GM12891 (cell line): ENCODE measurements at regions not wholly inside any gene's neighbourhood (a gene's known extent, or its start where the extent isn't known, plus 50 kb on each side); places are given as distances from the start of the nearest gene placed in this dataset.

Experiments used
- PAX5 ChIP-seq: IDR thresholded peaks from 2 replicates; pipeline ENCODE4 v1.6.1; 2011; ENCODE audit warnings: low read length, moderate library complexity, mild to moderate bottlenecking; ENCODE audit not compliant: insufficient read depth, severe bottlenecking
- POLR2A ChIP-seq: IDR thresholded peaks from 2 replicates; pipeline ENCODE4 v1.6.1; 2011; ENCODE audit warnings: low read depth, low read length, control low read depth
- POLR2AphosphoS5 ChIP-seq: IDR thresholded peaks from 2 replicates; pipeline ENCODE4 v1.6.1; 2011; ENCODE audit warnings: low read depth, low read length, control low read depth
- SPI1 ChIP-seq: IDR thresholded peaks from 2 replicates; pipeline ENCODE4 v1.6.1; 2011; ENCODE audit warnings: low read depth, low read length, control low read depth
- TAF1 ChIP-seq: IDR thresholded peaks from 2 replicates; pipeline ENCODE4 v1.6.1; 2011; ENCODE audit warnings: low read depth, low read length, control low read depth

- TF ChIP-seq POLR2A = no peak
- TF ChIP-seq POLR2AphosphoS5 = no peak
- no peak for TF ChIP-seq TAF1
- TF ChIP-seq SPI1 = no peak
- no peak for TF ChIP-seq PAX5
These were observed 934.0 kb upstream of the EEF2KMT start for GRCh38 chr16:6031567-6031966.
